ENCODE measurements at regions not wholly inside any gene's neighbourhood (a gene's known extent, or its start where the extent isn't known, plus 50 kb on each side); places are given as distances from the start of the nearest gene placed in this dataset.

DNA sequence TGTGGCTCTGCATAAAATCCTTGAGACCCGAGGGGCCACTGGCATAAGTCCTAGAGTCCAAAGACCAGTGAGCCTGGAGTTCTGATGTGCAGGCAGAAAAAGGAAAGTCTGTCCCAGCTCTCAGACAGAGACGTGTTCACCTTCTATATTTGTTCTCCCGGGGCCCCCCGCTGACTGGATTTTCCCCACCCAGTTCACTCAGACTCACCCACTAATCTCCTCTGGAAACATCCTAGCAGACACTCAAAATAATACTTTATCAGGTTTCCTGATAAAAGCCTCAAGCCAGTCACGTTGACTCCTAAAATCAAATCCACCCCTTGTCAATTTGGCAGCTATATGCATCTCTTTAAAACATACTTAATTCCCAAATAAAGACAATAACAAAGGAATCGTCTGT is 1084.2 kb upstream of the NCAM2 start:
- BruUV-seq (replicated peaks): no TSS peak

GRCh38 chr21:19921211-19921610 is 1077.0 kb upstream of the NCAM2 start:
- no peaks in the 10 kb centered on the region for H4K20me1 ChIP-seq (replicated peaks; ENCODE audit: control insufficient read depth, extremely low read depth, insufficient read depth, low read length)
- TF ChIP-seq FOS (IDR thresholded peaks at IDR 0.05; ENCODE audit: borderline replicate concordance, insufficient read depth, low read length) (no peak), POLR2A (IDR thresholded peaks at IDR 0.05; ENCODE audit: low read depth, low read length) (no peak), GATA2 (IDR thresholded peaks at IDR 0.05; ENCODE audit: insufficient read depth, insufficient read length, low read depth, low read length) (no peak), EZH2 (IDR thresholded peaks at IDR 0.05; ENCODE audit: borderline replicate concordance, low read depth, low read length, severe bottlenecking) (no peak), POLR2AphosphoS5 (IDR thresholded peaks at IDR 0.05; ENCODE audit: insufficient read depth, low read depth, low read length) (no peak), MAX (IDR thresholded peaks at IDR 0.05; ENCODE audit: insufficient read depth, insufficient read length) (no peak), MYC (IDR thresholded peaks at IDR 0.05; ENCODE audit: low read depth, low read length) (no peak), JUN (IDR thresholded peaks at IDR 0.05; ENCODE audit: borderline replicate concordance, insufficient read depth, insufficient read length, low read depth) (no peak)
- TF ChIP-seq, protein P1, sequence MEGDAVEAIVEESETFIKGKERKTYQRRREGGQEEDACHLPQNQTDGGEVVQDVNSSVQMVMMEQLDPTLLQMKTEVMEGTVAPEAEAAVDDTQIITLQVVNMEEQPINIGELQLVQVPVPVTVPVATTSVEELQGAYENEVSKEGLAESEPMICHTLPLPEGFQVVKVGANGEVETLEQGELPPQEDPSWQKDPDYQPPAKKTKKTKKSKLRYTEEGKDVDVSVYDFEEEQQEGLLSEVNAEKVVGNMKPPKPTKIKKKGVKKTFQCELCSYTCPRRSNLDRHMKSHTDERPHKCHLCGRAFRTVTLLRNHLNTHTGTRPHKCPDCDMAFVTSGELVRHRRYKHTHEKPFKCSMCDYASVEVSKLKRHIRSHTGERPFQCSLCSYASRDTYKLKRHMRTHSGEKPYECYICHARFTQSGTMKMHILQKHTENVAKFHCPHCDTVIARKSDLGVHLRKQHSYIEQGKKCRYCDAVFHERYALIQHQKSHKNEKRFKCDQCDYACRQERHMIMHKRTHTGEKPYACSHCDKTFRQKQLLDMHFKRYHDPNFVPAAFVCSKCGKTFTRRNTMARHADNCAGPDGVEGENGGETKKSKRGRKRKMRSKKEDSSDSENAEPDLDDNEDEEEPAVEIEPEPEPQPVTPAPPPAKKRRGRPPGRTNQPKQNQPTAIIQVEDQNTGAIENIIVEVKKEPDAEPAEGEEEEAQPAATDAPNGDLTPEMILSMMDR (IDR thresholded peaks at IDR 0.05; ENCODE audit: extremely low read depth in 1 of 2, insufficient read depth in 1 of 2, low read depth in 1 of 2, low read length in 2 of 2): no peak
- H3K9ac ChIP-seq (replicated peaks; ENCODE audit: extremely low read depth, insufficient read depth, low read length): no peak overlapping the region
- no peaks in the 10 kb centered on the region for H3K79me2 ChIP-seq (ENCODE audit: control insufficient read depth, insufficient read depth, low read length)
- ChIA-PET POLR2A (no interaction called here), CTCF (no interaction called here)
- no peak overlapping the region for H3K4me2 ChIP-seq (ENCODE audit: insufficient read depth, low read length)
- H3K9me1 ChIP-seq (replicated peaks; ENCODE audit: control insufficient read depth, extremely low read depth, insufficient read depth, low read length): no peaks in the 10 kb centered on the region
- H3K9me3 ChIP-seq (replicated peaks; ENCODE audit: control insufficient read depth, insufficient read depth, low read length): no peaks in the 10 kb centered on the region
- H3K27ac ChIP-seq (ENCODE audit: insufficient read depth, low read depth, low read length): no peak overlapping the region
- no peak for DNase-seq (ENCODE audit: low read depth, low spot score)
- no TSS peak for BruUV-seq (replicated peaks)
- FAIRE-seq: no peak
- intact Hi-C loops (cut with micrococcal nuclease) (no loop called here), dilution Hi-C loops (cut with MboI; ENCODE audit: extremely low pct_ligation_motif_present, low sequenced_read_pairs) (no loop called here)
- H3K27me3 ChIP-seq (ENCODE audit: control insufficient read depth in 2 of 2, insufficient read depth in 2 of 2, low read length in 2 of 2): no peaks in the 10 kb centered on the region
- no peak overlapping the region for H3K4me3 ChIP-seq (replicated peaks in 1 of 3; ENCODE audit: insufficient read depth in 1 of 3, low read depth in 1 of 3, low read length in 3 of 3)
- no peak overlapping the region for H2AFZ ChIP-seq (ENCODE audit: low read depth, low read length)
- H3K4me1 ChIP-seq (ENCODE audit: control insufficient read depth, extremely low read depth, insufficient read depth, low read length): no peaks in the 10 kb centered on the region
- no peaks in the 10 kb centered on the region for H3K36me3 ChIP-seq (ENCODE audit: control insufficient read depth in 2 of 2, extremely low read depth in 1 of 2, insufficient read depth in 2 of 2, low read length in 2 of 2)

More for the DNA sequence above, 1084.2 kb upstream of the NCAM2 start:
- dilution Hi-C loops (cut with MboI; ENCODE audit: extremely low pct_ligation_motif_present, low sequenced_read_pairs) (no loop called here), intact Hi-C loops (cut with micrococcal nuclease) (no loop called here)
- no peaks in the 10 kb centered on the region for H3K9me1 ChIP-seq (replicated peaks; ENCODE audit: control insufficient read depth, extremely low read depth, insufficient read depth, low read length)
- no peak for DNase-seq (ENCODE audit: low read depth, low spot score)
- ChIA-PET CTCF (no interaction called here), POLR2A (no interaction called here)
- H3K4me3 ChIP-seq (replicated peaks in 1 of 3; ENCODE audit: insufficient read depth in 1 of 3, low read depth in 1 of 3, low read length in 3 of 3): no peak overlapping the region
- no peaks in the 10 kb centered on the region for H3K79me2 ChIP-seq (ENCODE audit: control insufficient read depth, insufficient read depth, low read length)
- no peaks in the 10 kb centered on the region for H4K20me1 ChIP-seq (replicated peaks; ENCODE audit: control insufficient read depth, extremely low read depth, insufficient read depth, low read length)
- H3K9ac ChIP-seq (replicated peaks; ENCODE audit: extremely low read depth, insufficient read depth, low read length): no peak overlapping the region
- no peak overlapping the region for H3K4me2 ChIP-seq (ENCODE audit: insufficient read depth, low read length)
- no peaks in the 10 kb centered on the region for H3K27me3 ChIP-seq (ENCODE audit: control insufficient read depth in 2 of 2, insufficient read depth in 2 of 2, low read length in 2 of 2)
- no peak for FAIRE-seq
- TF ChIP-seq POLR2A (IDR thresholded peaks at IDR 0.05; ENCODE audit: low read depth, low read length): no peak
- no peak for TF ChIP-seq FOS (IDR thresholded peaks at IDR 0.05; ENCODE audit: borderline replicate concordance, insufficient read depth, low read length)
- no peak for TF ChIP-seq EZH2 (IDR thresholded peaks at IDR 0.05; ENCODE audit: borderline replicate concordance, low read depth, low read length, severe bottlenecking)
- TF ChIP-seq POLR2AphosphoS5 (IDR thresholded peaks at IDR 0.05; ENCODE audit: insufficient read depth, low read depth, low read length): no peak
- TF ChIP-seq, protein P1 (IDR thresholded peaks at IDR 0.05; ENCODE audit: extremely low read depth in 1 of 2, insufficient read depth in 1 of 2, low read depth in 1 of 2, low read length in 2 of 2): no peak
- TF ChIP-seq JUN (IDR thresholded peaks at IDR 0.05; ENCODE audit: borderline replicate concordance, insufficient read depth, insufficient read length, low read depth): no peak
- TF ChIP-seq MAX (IDR thresholded peaks at IDR 0.05; ENCODE audit: insufficient read depth, insufficient read length): no peak
- no peaks in the 10 kb centered on the region for H3K4me1 ChIP-seq (ENCODE audit: control insufficient read depth, extremely low read depth, insufficient read depth, low read length)
- no peaks in the 10 kb centered on the region for H3K36me3 ChIP-seq (ENCODE audit: control insufficient read depth in 2 of 2, extremely low read depth in 1 of 2, insufficient read depth in 2 of 2, low read length in 2 of 2)
- no peaks in the 10 kb centered on the region for H3K9me3 ChIP-seq (replicated peaks; ENCODE audit: control insufficient read depth, insufficient read depth, low read length)
- H3K27ac ChIP-seq (ENCODE audit: insufficient read depth, low read depth, low read length): no peak overlapping the region
- no peak overlapping the region for H2AFZ ChIP-seq (ENCODE audit: low read depth, low read length)

Data from endothelial cell of umbilical vein (primary cell).